Right lobe of liver (tissue), 6 donors: ENCODE measurements at regions not wholly inside any gene's neighbourhood (a gene's known extent, or its start where the extent isn't known, plus 50 kb on each side); places are given as distances from the start of the nearest gene placed in this dataset.

Source experiments
- ATAC-seq, 4 donors: fragments of 200-7000 bp; cut with Tn5 transposase; one replicate each; pipeline ENCODE4 v1.9.1; 2020; ENCODE audit warnings: mild to moderate bottlenecking in 4 of 4, moderate library complexity in 4 of 4
- DNase-seq, 3 donors: peaks; one replicate each; pipeline ENCODE4 v3.0.0-alpha.2; 2020
- H3K27ac ChIP-seq, 3 donors: fragments of 200-600 bp; one replicate each; pipeline ENCODE4 v1.8.0; 2022
- H3K27me3 ChIP-seq, 2 donors: fragments of 200-600 bp; one replicate each; pipeline ENCODE4 v1.8.0; 2022
- H3K36me3 ChIP-seq, 4 donors: fragments of 200-600 bp; sonication (generic) in 1 of 4; one replicate each; pipeline versions ENCODE4 v1.5.1 to v1.8.0; 2017 to 2022; ENCODE audit warnings: control low read depth in 1 of 4
- H3K4me1 ChIP-seq, 4 donors: fragments of 200-600 bp; sonication (generic) in 1 of 4; one replicate each; pipeline versions ENCODE4 v1.5.1 to v1.8.0; 2017 to 2022; ENCODE audit warnings: control low read depth in 1 of 4
- H3K4me3 ChIP-seq, 3 donors: fragments of 200-600 bp; one replicate each; pipeline ENCODE4 v1.8.0; 2022
- H3K9me3 ChIP-seq, 4 donors: fragments of 200-600 bp; sonication (generic) in 1 of 4; one replicate each; pipeline versions ENCODE4 v1.5.1 to v1.8.0; 2017 to 2022; ENCODE audit warnings: control low read depth in 1 of 4
- CTCF ChIP-seq, 4 donors: fragments of 200-600 bp in 3 of 4; fragments of 450-650 bp in 1 of 4; IDR thresholded peaks; one replicate each; pipeline versions ENCODE4 v1.5.1 to v1.8.0; 2016 to 2022; ENCODE audit warnings: antibody characterized with exemption in 4 of 4, mild to moderate bottlenecking in 2 of 4
- POLR2A ChIP-seq: fragments of 450-650 bp; IDR thresholded peaks from one replicate; pipeline ENCODE4 v1.6.1; 2017; ENCODE audit warnings: antibody characterized with exemption, mild to moderate bottlenecking
- WGBS: methylation state at CpG from one replicate; pipeline ENCODE4 v1.1.6; 2018; ENCODE audit warnings: low coverage, low lambda C conversion rate; ENCODE audit not compliant: insufficient coverage; ENCODE audit errors: missing lambda C conversion rate; 5-methylcytosine and 5-hydroxymethylcytosine counted together
- intact Hi-C, 2 donors: fragments of 100-400 bp; cut with DNase I; formaldehyde crosslinking; loops; one replicate each; pipeline versions ENCODE4 v1.11.2 to v1.14.1; 2022
- donor health status: DM: no; HTN: yes; CAD: no.
- donor health status: DM: no; HTN: no; CAD: no.
- donor health status: DM: no; HTN: no; CAD: no.
- donor health status: DM: no; HTN: yes; CAD: no.
- donor health status: DM: no; HTN: yes; CAD: no.

- intact Hi-C loops, result no loop called here
- ATAC-seq, result no peak
- Histone ChIP-seq H3K36me3 (no peaks in the 10 kb centered on the region), H3K27ac (no peak overlapping the region), H3K9me3 (no peaks in the 10 kb centered on the region), H3K27me3 (no peaks in the 10 kb centered on the region), H3K4me3 (no peak overlapping the region), H3K4me1 (no peaks in the 10 kb centered on the region)
- WGBS, result 100% methylated on average over 1 of the region's 1 CpG
- no peak for DNase-seq
- TF ChIP-seq CTCF (IDR thresholded peaks at IDR 0.05), result no peak
- TF ChIP-seq POLR2A, result no peak
Observed at GRCh38 chr13:34039678-34040077, 221.7 kb downstream of the RFC3 start.

GRCh38 chr13:34040863-34041262 lies 222.9 kb downstream of the RFC3 start:
- no peaks in the 10 kb centered on the region for H3K27me3 ChIP-seq
- H3K4me1 ChIP-seq, result no peaks in the 10 kb centered on the region
- H3K4me3 ChIP-seq, result no peak overlapping the region
- TF ChIP-seq CTCF (IDR thresholded peaks at IDR 0.05), result no peak
- TF ChIP-seq POLR2A, result no peak
- no peak overlapping the region for H3K27ac ChIP-seq
- DNase-seq, result no peak
- WGBS, result 56% methylated on average over 4 of the region's 4 CpGs
- intact Hi-C loops, result no loop called here
- ATAC-seq, result no peak
- no peaks in the 10 kb centered on the region for H3K9me3 ChIP-seq
- no peaks in the 10 kb centered on the region for H3K36me3 ChIP-seq

DNA sequence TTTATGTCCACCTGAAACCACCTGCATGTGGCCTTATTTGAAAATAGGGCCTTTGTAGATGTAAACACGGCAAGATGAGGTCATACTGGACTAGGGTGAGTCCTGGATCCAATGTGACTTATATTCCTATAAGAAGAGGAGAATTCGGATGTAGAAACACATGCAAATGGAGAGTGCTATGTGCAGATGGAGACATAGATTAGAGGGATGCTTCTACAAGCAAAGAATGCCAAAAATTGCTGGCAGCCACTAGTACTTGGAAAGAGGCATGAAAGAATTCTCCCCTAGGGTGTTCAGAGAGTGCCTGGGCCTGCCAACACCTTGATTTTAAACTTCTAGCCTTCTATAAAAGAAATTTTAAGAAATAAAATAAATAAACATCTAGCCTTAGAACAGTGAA lies 226.1 kb downstream of the RFC3 start:
- no peak for ATAC-seq
- intact Hi-C loops, result no loop called here
- no peak for TF ChIP-seq CTCF (IDR thresholded peaks at IDR 0.05)
- no peak for TF ChIP-seq POLR2A
- H3K9me3 ChIP-seq, result no peaks in the 10 kb centered on the region
- no peaks in the 10 kb centered on the region for H3K36me3 ChIP-seq
- H3K27ac ChIP-seq, result no peak overlapping the region
- no peak overlapping the region for H3K4me3 ChIP-seq
- 50% methylated on average over 2 of the region's 2 CpGs for WGBS
- H3K4me1 ChIP-seq, result no peaks in the 10 kb centered on the region
- DNase-seq, result no peak
- H3K27me3 ChIP-seq, result no peaks in the 10 kb centered on the region

DNA sequence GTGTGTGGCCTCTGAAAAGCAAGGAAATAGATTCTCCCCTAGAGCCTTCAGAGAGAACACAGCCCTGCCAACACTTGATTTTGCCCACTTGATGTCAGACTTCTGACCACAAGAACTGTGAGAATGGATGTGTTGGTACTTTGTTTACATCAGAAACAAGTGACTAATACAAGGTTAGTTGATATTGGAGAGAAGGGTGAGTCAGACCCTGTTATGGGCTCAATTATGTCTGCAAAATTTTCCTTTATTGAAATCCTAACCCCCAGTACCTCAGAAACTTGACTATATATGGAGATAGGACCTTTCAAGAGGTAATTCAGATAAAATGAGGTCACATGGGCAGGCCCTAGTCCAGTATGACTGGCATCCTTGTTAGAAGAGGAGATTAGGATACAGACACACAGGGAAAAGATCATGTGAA lies 226.7 kb downstream of the RFC3 start:
- TF ChIP-seq CTCF (IDR thresholded peaks at IDR 0.05), result no peak
- TF ChIP-seq POLR2A, result no peak
- no peak for ATAC-seq

DNA sequence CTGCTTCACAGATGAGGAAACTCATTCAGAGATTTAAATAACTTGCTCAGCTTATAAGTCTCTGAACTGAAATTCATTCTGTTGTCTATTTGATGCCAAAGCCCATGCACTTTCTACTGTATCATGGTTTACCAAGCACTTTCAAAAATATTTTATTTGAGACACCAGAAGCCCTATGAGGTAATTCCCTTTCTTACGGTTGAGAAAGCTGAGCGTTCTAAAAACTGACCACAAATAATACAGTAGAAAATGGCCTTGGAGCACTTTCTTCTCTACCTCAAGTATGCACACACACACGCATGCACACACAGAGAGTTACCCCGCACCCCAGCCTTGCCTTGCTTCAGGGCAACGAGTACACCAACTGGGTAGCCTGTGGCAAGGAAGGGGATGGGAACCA lies 228.5 kb downstream of the RFC3 start:
- Histone ChIP-seq H3K4me1 (no peaks in the 10 kb centered on the region), H3K27ac (no peak overlapping the region), H3K9me3 (no peaks in the 10 kb centered on the region), H3K4me3 (no peak overlapping the region), H3K36me3 (no peaks in the 10 kb centered on the region), H3K27me3 (no peaks in the 10 kb centered on the region)
- 87% methylated on average over 5 of the region's 5 CpGs for WGBS
- ATAC-seq, result no peak
- intact Hi-C loops, result no loop called here
- DNase-seq, result no peak
- no peak for TF ChIP-seq POLR2A
- TF ChIP-seq CTCF (IDR thresholded peaks at IDR 0.05), result no peak

More for the DNA sequence above, 226.7 kb downstream of the RFC3 start:
- Histone ChIP-seq H3K9me3 (no peaks in the 10 kb centered on the region), H3K4me1 (no peaks in the 10 kb centered on the region), H3K4me3 (no peak overlapping the region), H3K27me3 (no peaks in the 10 kb centered on the region), H3K36me3 (no peaks in the 10 kb centered on the region), H3K27ac (no peak overlapping the region)
- intact Hi-C loops, result no loop called here
- no peak for DNase-seq
